ENCODE measurements at regions not wholly inside any gene's neighbourhood (a gene's known extent, or its start where the extent isn't known, plus 50 kb on each side); places are given as distances from the start of the nearest gene placed in this dataset.

DNA sequence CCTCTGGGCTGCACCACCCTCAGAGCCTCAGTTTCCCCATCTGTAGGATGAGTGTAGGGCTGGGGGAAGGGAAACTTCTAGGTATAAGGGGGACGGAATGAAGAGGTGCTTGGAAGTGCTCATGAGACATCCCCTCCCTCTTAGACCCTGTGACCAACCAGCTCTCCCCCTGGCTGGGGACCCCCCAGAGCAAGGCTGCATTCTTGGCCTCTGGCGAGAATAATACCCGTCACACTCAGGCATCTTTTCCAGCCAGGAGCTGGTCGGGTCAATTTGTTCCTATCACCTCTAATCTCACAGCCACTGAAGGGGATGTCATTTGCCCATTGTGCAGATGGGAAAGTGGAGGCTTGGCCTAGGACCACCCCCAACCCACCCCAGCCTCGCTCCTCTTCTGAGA lies 443.0 kb downstream of the PTPRU start:
- no peak for TF ChIP-seq SUZ12 (IDR thresholded peaks at IDR 0.05)
- no peak for TF ChIP-seq ARNT (IDR thresholded peaks at IDR 0.05)
- no peak for TF ChIP-seq BHLHE40 (IDR thresholded peaks at IDR 0.05; ENCODE audit: borderline replicate concordance)
- TF ChIP-seq FOXM1 (IDR thresholded peaks at IDR 0.05; ENCODE audit: borderline replicate concordance) = no peak
- no peak for TF ChIP-seq ZNF384 (IDR thresholded peaks at IDR 0.05)
- TF ChIP-seq SP1 (IDR thresholded peaks at IDR 0.05) = no peak
- no peak for TF ChIP-seq L3MBTL2 (conservative IDR thresholded peaks at IDR 0.05)
